ENCODE measurements at regions not wholly inside any gene's neighbourhood (a gene's known extent, or its start where the extent isn't known, plus 50 kb on each side); places are given as distances from the start of the nearest gene placed in this dataset.
"Not testable (repeated sequence)": the region's sequence is repeated elsewhere in the genome, so short reads cannot be mapped to it uniquely, and the experiment has no call there.

GRCh38 chr11:39327302-39327701 lies 2132.2 kb downstream of the LRRC4C start:
- BruUV-seq (replicated peaks): no TSS peak
- Histone ChIP-seq H3K36me3 (ENCODE audit: control insufficient read depth in 1 of 2, insufficient read depth in 2 of 2, low read length in 2 of 2) (no peaks in the 10 kb centered on the region), H3K79me2 (ENCODE audit: insufficient read depth, low read length) (no peaks in the 10 kb centered on the region), H3K27me3 (ENCODE audit: insufficient read depth, low read length) (no peaks in the 10 kb centered on the region), H4K20me1 (ENCODE audit: insufficient read depth) (no peaks in the 10 kb centered on the region; the same call in 1 of the 2 replicates), H3K9me3 (ENCODE audit: control insufficient read depth in 1 of 2, insufficient read depth in 1 of 2, low read depth in 1 of 2, low read length in 2 of 2) (peaks cover 0 to 5% of the 10 kb centered on the region in 2 experiments; a peak in 1 of 4 replicates), H3K4me2 (ENCODE audit: low read length) (no peak overlapping the region), H3K9ac (ENCODE audit: low read length) (no peak overlapping the region), H3K4me3 (replicated peaks in 1 of 2; ENCODE audit: low read depth in 1 of 2, low read length in 2 of 2) (no peak overlapping the region), H3K27ac (ENCODE audit: low read depth, low read length) (no peak overlapping the region), H3K9me2 (ENCODE audit: insufficient read depth) (no peaks in the 10 kb centered on the region), H3K4me1 (ENCODE audit: control insufficient read depth in 1 of 2, insufficient read depth in 2 of 2, low read length in 2 of 2) (no peaks in the 10 kb centered on the region), H2AFZ (ENCODE audit: low read depth, low read length, poor library complexity, severe bottlenecking) (no peak overlapping the region)
- ChIA-PET POLR2A (no interaction called here), CTCF (no interaction called here), RAD21 (ENCODE audit: low non-redundant PET in 1 of 2, low total read pairs in 2 of 2, uncharacterized antibody in 2 of 2, unreplicated experiment in 2 of 2) (no interaction called here)
- ATAC-seq (no peak), DNase-seq (ENCODE audit: low read depth, low spot score) (no peak)
- TF ChIP-seq POLR2AphosphoS5 (IDR thresholded peaks at IDR 0.05; ENCODE audit: low read depth, low read length): no peak
- no peak for TF ChIP-seq REST (IDR thresholded peaks at IDR 0.05; ENCODE audit: low read depth)
- TF ChIP-seq ZNF274 (IDR thresholded peaks at IDR 0.05; ENCODE audit: low read depth, low read length): no peak
- no peak for TF ChIP-seq CEBPB (IDR thresholded peaks at IDR 0.05; ENCODE audit: low read depth)
- TF ChIP-seq ELF1 (IDR thresholded peaks at IDR 0.05; ENCODE audit: borderline replicate concordance, low read depth): no peak
- TF ChIP-seq TCF7L2 (IDR thresholded peaks at IDR 0.05; ENCODE audit: borderline replicate concordance, extremely low read depth, insufficient read depth, insufficient read length): no peak
- no peak for TF ChIP-seq EGR1 (IDR thresholded peaks at IDR 0.05; ENCODE audit: low read depth)
- no peak for TF ChIP-seq RAD21 (IDR thresholded peaks at IDR 0.05; ENCODE audit: low read depth)
- no peak for TF ChIP-seq POLR2A (IDR thresholded peaks at IDR 0.05; ENCODE audit: borderline replicate concordance, extremely low read depth, insufficient read depth, insufficient read length)
- intact Hi-C loops (cut with micrococcal nuclease): no loop called here

DNA sequence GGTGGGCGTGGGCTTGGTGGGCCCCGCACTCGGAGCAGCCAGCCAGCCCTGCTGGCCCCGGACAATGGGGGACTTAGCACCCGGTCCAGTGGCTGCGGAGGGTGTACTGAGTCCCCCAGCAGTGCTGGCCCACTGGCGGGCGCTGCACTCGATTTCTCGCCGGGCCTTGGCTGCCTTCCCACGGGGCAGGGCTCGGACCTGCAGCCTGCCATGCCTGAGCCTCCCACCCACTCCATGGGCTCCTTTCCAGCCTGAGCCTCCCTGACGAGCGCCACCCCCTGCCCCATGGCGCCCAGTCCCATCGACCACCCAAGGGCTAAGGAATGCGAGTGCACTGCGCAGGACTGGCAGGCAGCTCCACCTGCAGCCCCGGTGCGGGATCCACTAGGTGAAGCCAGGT lies 2147.6 kb downstream of the LRRC4C start:
- H3K79me2 ChIP-seq (ENCODE audit: insufficient read depth, low read length); H3K27ac ChIP-seq (ENCODE audit: low read depth, low read length); DNase-seq (ENCODE audit: low read depth, low spot score); H3K4me1 ChIP-seq (ENCODE audit: control insufficient read depth in 1 of 2, insufficient read depth in 2 of 2, low read length in 2 of 2); intact Hi-C loops (cut with micrococcal nuclease); H3K4me3 ChIP-seq (replicated peaks in 1 of 2; ENCODE audit: low read depth in 1 of 2, low read length in 2 of 2); H3K9me2 ChIP-seq (ENCODE audit: insufficient read depth); H4K20me1 ChIP-seq (ENCODE audit: insufficient read depth); BruUV-seq (replicated peaks); POLR2A ChIA-PET; H3K9me3 ChIP-seq (ENCODE audit: control insufficient read depth in 1 of 2, insufficient read depth in 1 of 2, low read depth in 1 of 2, low read length in 2 of 2); H3K27me3 ChIP-seq (ENCODE audit: insufficient read depth, low read length); CTCF ChIA-PET; H2AFZ ChIP-seq (ENCODE audit: low read depth, low read length, poor library complexity, severe bottlenecking); H3K36me3 ChIP-seq (ENCODE audit: control insufficient read depth in 1 of 2, insufficient read depth in 2 of 2, low read length in 2 of 2); ATAC-seq; H3K9ac ChIP-seq (ENCODE audit: low read length); RAD21 ChIA-PET (ENCODE audit: low non-redundant PET in 1 of 2, low total read pairs in 2 of 2, uncharacterized antibody in 2 of 2, unreplicated experiment in 2 of 2); H3K4me2 ChIP-seq (ENCODE audit: low read length): not testable (repeated sequence)
